SK-N-SH treated with all-trans-retinoic acid at 6 μM for 48 hours (cell line): ENCODE measurements at regions not wholly inside any gene's neighbourhood (a gene's known extent, or its start where the extent isn't known, plus 50 kb on each side); places are given as distances from the start of the nearest gene placed in this dataset.
A peak's percentile ranks its signal among the peaks of the same experiment; 100 is the strongest.

Source experiments
- ATAC-seq: fragments of 200-7000 bp; cut with Tn5 transposase; 3 replicates; pipeline ENCODE4 v1.9.1; 2020; ENCODE audit warnings: mild to moderate bottlenecking, moderate library complexity
- ARNTL ChIP-seq: fragments of 450-650 bp; formaldehyde crosslinking; IDR thresholded peaks from 2 replicates; pipeline ENCODE4 v1.5.0; 2020; ENCODE audit warnings: low read depth, mild to moderate bottlenecking, moderate library complexity, borderline replicate concordance
- BACH2 ChIP-seq: fragments of 250-450 bp; sonication (Bioruptor Pico); IDR thresholded peaks from 2 replicates; pipeline ENCODE4 v1.9.0; 2021; ENCODE audit warnings: mild to moderate bottlenecking, borderline replicate concordance
- CSDC2 ChIP-seq: fragments of 250-450 bp; sonication (Bioruptor Pico); IDR thresholded peaks from 2 replicates; pipeline ENCODE4 v1.5.0; 2020; ENCODE audit warnings: mild to moderate bottlenecking, moderate library complexity
- CSRNP3 ChIP-seq: fragments of 250-450 bp; sonication (Bioruptor Pico); IDR thresholded peaks from 2 replicates; pipeline ENCODE4 v1.5.1; 2021; ENCODE audit warnings: mild to moderate bottlenecking, moderate library complexity
- ESRRG ChIP-seq: fragments of 250-450 bp; sonication (Bioruptor Pico); IDR thresholded peaks from 2 replicates; pipeline ENCODE4 v1.6.1; 2021; ENCODE audit warnings: mild to moderate bottlenecking
- GLIS3 ChIP-seq: fragments of 250-450 bp; sonication (Bioruptor Pico); IDR thresholded peaks from 2 replicates; pipeline ENCODE4 v1.5.0; 2020; ENCODE audit warnings: mild to moderate bottlenecking, moderate library complexity
- ISL1 ChIP-seq: fragments of 250-450 bp; sonication (Bioruptor Pico); IDR thresholded peaks from 2 replicates; pipeline ENCODE4 v2.1.2; 2022; ENCODE audit warnings: mild to moderate bottlenecking, moderate library complexity
- OSR1 ChIP-seq: fragments of 250-450 bp; sonication (Bioruptor Pico); IDR thresholded peaks from 2 replicates; pipeline ENCODE4 v1.8.0; 2022; ENCODE audit warnings: moderate library complexity, mild to moderate bottlenecking, inconsistent platforms
- PATZ1 ChIP-seq: fragments of 250-450 bp; sonication (Bioruptor Pico); IDR thresholded peaks from 2 replicates; pipeline ENCODE4 v1.8.0; 2020; ENCODE audit warnings: mild to moderate bottlenecking, moderate library complexity, borderline replicate concordance
- POU6F1 ChIP-seq: fragments of 250-450 bp; sonication (Bioruptor Pico); IDR thresholded peaks from 2 replicates; pipeline ENCODE4 v1.8.0; 2021; ENCODE audit warnings: low read depth, mild to moderate bottlenecking, moderate library complexity, borderline replicate concordance
- PPARA ChIP-seq: fragments of 250-450 bp; sonication (Bioruptor Pico); IDR thresholded peaks from 2 replicates; pipeline ENCODE4 v1.5.0; 2020; ENCODE audit warnings: mild to moderate bottlenecking, borderline replicate concordance
- RARB ChIP-seq: fragments of 250-450 bp; sonication (Bioruptor Pico); IDR thresholded peaks from 2 replicates; pipeline ENCODE4 v1.8.0; 2021; ENCODE audit warnings: mild to moderate bottlenecking, moderate library complexity
- SNAI2 ChIP-seq: fragments of 250-450 bp; sonication (Bioruptor Pico); IDR thresholded peaks from 2 replicates; pipeline ENCODE4 v1.5.0; 2020; ENCODE audit warnings: mild to moderate bottlenecking, moderate library complexity
- TCF4 ChIP-seq: fragments of 250-450 bp; sonication (Bioruptor Pico); IDR thresholded peaks from 2 replicates; pipeline ENCODE4 v1.8.0; 2021; ENCODE audit warnings: mild to moderate bottlenecking, moderate library complexity, borderline replicate concordance
- TOX ChIP-seq: fragments of 250-450 bp; sonication (Bioruptor Pico); IDR thresholded peaks from 2 replicates; pipeline ENCODE4 v1.8.0; 2021; ENCODE audit warnings: mild to moderate bottlenecking, moderate library complexity, borderline replicate concordance
- TSHZ2 ChIP-seq: fragments of 250-450 bp; sonication (Bioruptor Pico); IDR thresholded peaks from 2 replicates; pipeline ENCODE4 v1.5.0; 2020; ENCODE audit warnings: mild to moderate bottlenecking, moderate library complexity
- ZC3H10 ChIP-seq: fragments of 250-450 bp; sonication (Bioruptor Pico); IDR thresholded peaks from 2 replicates; pipeline ENCODE4 v1.5.1; 2021; ENCODE audit warnings: mild to moderate bottlenecking, moderate library complexity
- ZFP3 ChIP-seq: fragments of 250-450 bp; sonication (Bioruptor Pico); IDR thresholded peaks from 2 replicates; pipeline ENCODE4 v1.5.0; 2020; ENCODE audit warnings: mild to moderate bottlenecking, moderate library complexity
- ZFP30 ChIP-seq: fragments of 450-650 bp; formaldehyde crosslinking; IDR thresholded peaks from 2 replicates; pipeline ENCODE4 v1.5.0; 2022; ENCODE audit warnings: mild to moderate bottlenecking, moderate library complexity
- ZNF565 ChIP-seq: fragments of 450-650 bp; formaldehyde crosslinking; conservative IDR thresholded peaks from 2 replicates; pipeline ENCODE4 v1.5.0; 2020; ENCODE audit warnings: low read depth, mild to moderate bottlenecking, moderate library complexity
- ZNF70 ChIP-seq: fragments of 450-650 bp; formaldehyde crosslinking; IDR thresholded peaks from 2 replicates; pipeline ENCODE4 v1.5.0; 2020; ENCODE audit warnings: mild to moderate bottlenecking, moderate library complexity
- ZNF8 ChIP-seq: fragments of 450-650 bp; formaldehyde crosslinking; IDR thresholded peaks from 2 replicates; pipeline ENCODE4 v1.5.0; 2020; ENCODE audit warnings: mild to moderate bottlenecking, moderate library complexity

- ATAC-seq, result no peak
- TF ChIP-seq PPARA (CRISPR knock-in tag) (no peak), RARB (no peak), ZNF8 (CRISPR knock-in tag) (no peak), ZFP30 (CRISPR knock-in tag) (no peak), POU6F1 (CRISPR knock-in tag) (no peak)
Measured at GRCh38 chrX:109928596-109929335, 74.1 kb upstream of the TMEM164 start.

- TF ChIP-seq ESRRG (CRISPR knock-in tag) (no peak), ISL1 (CRISPR knock-in tag) (no peak), RARB (no peak), PPARA (CRISPR knock-in tag) (no peak), TCF4 (CRISPR knock-in tag) (no peak), GLIS3 (CRISPR knock-in tag) (no peak), ZC3H10 (CRISPR knock-in tag) (no peak), CSRNP3 (no peak), BACH2 (CRISPR knock-in tag) (no peak), SNAI2 (CRISPR knock-in tag) (no peak), POU6F1 (CRISPR knock-in tag) (no peak), ZFP3 (CRISPR knock-in tag) (no peak), ARNTL (no peak)
- ATAC-seq, result no peak
Measured at GRCh38 chrX:109931677-109932076, 71.2 kb upstream of the TMEM164 start.

GRCh38 chrX:109934434-109934833 is 68.5 kb upstream of the TMEM164 start:
- ATAC-seq, result peak; percentile 84
- TF ChIP-seq ISL1 (CRISPR knock-in tag) (peak; percentile 81), POU6F1 (CRISPR knock-in tag) (no peak)

- ATAC-seq, result no peak
- no peak for TF ChIP-seq ISL1 (CRISPR knock-in tag)
- no peak for TF ChIP-seq RARB
- TF ChIP-seq OSR1, result no peak
- TF ChIP-seq ZFP3 (CRISPR knock-in tag), result no peak
- no peak for TF ChIP-seq ESRRG (CRISPR knock-in tag)
- no peak for TF ChIP-seq TCF4 (CRISPR knock-in tag)
- no peak for TF ChIP-seq ARNTL
- no peak for TF ChIP-seq SNAI2 (CRISPR knock-in tag)
- TF ChIP-seq CSDC2 (CRISPR knock-in tag), result no peak
- TF ChIP-seq ZC3H10 (CRISPR knock-in tag), result no peak
- TF ChIP-seq ZNF565, result no peak
- TF ChIP-seq PATZ1 (CRISPR knock-in tag), result no peak
- no peak for TF ChIP-seq TSHZ2 (CRISPR knock-in tag)
- TF ChIP-seq TOX, result no peak
- TF ChIP-seq ZNF8 (CRISPR knock-in tag), result no peak
- TF ChIP-seq ZNF70 (CRISPR knock-in tag), result no peak
- no peak for TF ChIP-seq GLIS3 (CRISPR knock-in tag)
Measured at GRCh38 chrX:109934935-109935334, 68.0 kb upstream of the TMEM164 start.
